ENCODE measurements at regions not wholly inside any gene's neighbourhood (a gene's known extent, or its start where the extent isn't known, plus 50 kb on each side); places are given as distances from the start of the nearest gene placed in this dataset.
A peak's percentile ranks its signal among the peaks of the same experiment; 100 is the strongest.

DNA sequence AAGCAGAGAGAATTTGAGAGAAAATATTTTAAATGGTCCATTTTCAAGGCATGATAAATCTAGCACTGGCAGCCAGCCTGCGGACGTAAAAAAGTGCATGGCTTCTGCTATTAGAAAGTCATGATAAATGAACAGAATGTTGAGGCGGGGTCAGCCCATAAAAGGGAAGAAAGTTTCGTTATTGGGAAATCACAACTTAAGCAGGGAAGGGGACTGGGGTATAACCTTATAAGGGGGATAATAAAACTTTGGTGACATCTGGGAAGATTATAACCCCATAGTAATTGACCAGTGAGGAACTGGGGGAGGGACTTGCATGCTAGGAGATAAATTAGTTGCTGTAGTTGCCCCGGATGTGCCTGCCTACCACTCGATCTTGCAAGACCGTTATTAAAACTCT lies 88.4 kb upstream of the PLSCR4 start:
- no peak overlapping the region for H3K4me2 ChIP-seq (ENCODE audit: low read length)
- no peaks in the 10 kb centered on the region for H3K27me3 ChIP-seq (ENCODE audit: control insufficient read depth, insufficient read depth, low read length)
- peaks cover 3% of the 10 kb centered on the region for H3K4me1 ChIP-seq (ENCODE audit: control insufficient read depth, insufficient read depth, low read length)
- H3K36me3 ChIP-seq (ENCODE audit: insufficient read depth, low read length), result no peaks in the 10 kb centered on the region
- H3K9me3 ChIP-seq (replicated peaks; ENCODE audit: low read length), result no peaks in the 10 kb centered on the region
- H3K9ac ChIP-seq (ENCODE audit: low read depth, low read length), result no peak overlapping the region
- no peak overlapping the region for H3K4me3 ChIP-seq (ENCODE audit: low read length)

- Histone ChIP-seq H3K36me3 (ENCODE audit: insufficient read depth, low read length) (no peaks in the 10 kb centered on the region), H3K9ac (ENCODE audit: low read depth, low read length) (no peak overlapping the region), H3K9me3 (replicated peaks; ENCODE audit: low read length) (no peaks in the 10 kb centered on the region), H3K27me3 (ENCODE audit: control insufficient read depth, insufficient read depth, low read length) (no peaks in the 10 kb centered on the region), H3K4me1 (ENCODE audit: control insufficient read depth, insufficient read depth, low read length) (peaks cover 3% of the 10 kb centered on the region), H3K4me2 (ENCODE audit: low read length) (no peak overlapping the region), H3K4me3 (ENCODE audit: low read length) (no peak overlapping the region)
Measured at GRCh38 chr3:146337991-146338390, 87.1 kb upstream of the PLSCR4 start.

DNA sequence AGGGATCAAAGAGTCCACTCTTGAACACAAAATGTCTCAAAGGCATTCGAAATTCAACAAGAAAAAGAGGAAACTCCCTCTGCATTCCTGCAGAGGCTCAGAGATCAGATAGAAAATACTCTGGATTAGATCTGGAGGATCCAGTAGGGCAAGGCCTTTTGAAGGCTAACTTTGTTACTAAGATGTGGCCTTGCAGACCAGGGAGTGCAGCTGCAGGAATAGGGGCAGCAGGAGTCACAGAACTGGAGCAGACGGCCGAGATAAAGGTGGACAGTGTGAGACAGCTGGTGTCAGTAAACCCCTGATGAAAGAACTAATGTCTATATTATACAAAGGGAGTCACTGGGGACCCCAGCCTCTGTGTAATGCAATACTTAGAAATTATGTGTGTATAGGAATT lies 84.5 kb upstream of the PLSCR4 start:
- H3K4me2 ChIP-seq (ENCODE audit: low read length), result no peak overlapping the region
- no peak overlapping the region for H3K9ac ChIP-seq (ENCODE audit: low read depth, low read length)
- no peaks in the 10 kb centered on the region for H3K9me3 ChIP-seq (replicated peaks; ENCODE audit: low read length)
- no peak overlapping the region for H3K4me3 ChIP-seq (ENCODE audit: low read length)
- H3K36me3 ChIP-seq (ENCODE audit: insufficient read depth, low read length), result no peaks in the 10 kb centered on the region
- no peaks in the 10 kb centered on the region for H3K27me3 ChIP-seq (ENCODE audit: control insufficient read depth, insufficient read depth, low read length)
- no peaks in the 10 kb centered on the region for H3K4me1 ChIP-seq (ENCODE audit: control insufficient read depth, insufficient read depth, low read length)

GRCh38 chr3:146334151-146334550 lies 83.2 kb upstream of the PLSCR4 start:
- Histone ChIP-seq H3K9me3 (replicated peaks; ENCODE audit: low read length) (no peaks in the 10 kb centered on the region), H3K4me3 (ENCODE audit: low read length) (no peak overlapping the region), H3K9ac (ENCODE audit: low read depth, low read length) (no peak overlapping the region), H3K27me3 (ENCODE audit: control insufficient read depth, insufficient read depth, low read length) (no peaks in the 10 kb centered on the region), H3K4me2 (ENCODE audit: low read length) (no peak overlapping the region), H3K4me1 (ENCODE audit: control insufficient read depth, insufficient read depth, low read length) (no peaks in the 10 kb centered on the region), H3K36me3 (ENCODE audit: insufficient read depth, low read length) (no peaks in the 10 kb centered on the region)

DNA sequence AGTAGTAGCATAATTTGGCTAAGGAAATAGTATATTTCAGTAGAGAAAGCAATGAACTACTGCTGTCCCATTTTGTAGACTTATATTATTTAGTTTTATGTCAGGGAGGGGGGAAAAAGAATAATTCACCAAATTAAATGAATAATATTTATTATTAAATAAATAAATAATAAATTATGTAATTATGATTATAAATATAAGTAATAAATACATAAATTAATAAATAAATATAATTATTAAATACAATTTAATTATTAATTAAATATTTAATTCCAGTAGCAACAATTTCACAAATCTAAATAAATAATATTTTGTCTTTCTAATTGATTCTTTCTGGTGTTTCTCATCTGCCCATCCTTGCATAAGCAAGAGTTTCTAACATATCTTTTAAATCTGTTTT lies 81.1 kb upstream of the PLSCR4 start:
- Histone ChIP-seq H3K9me3 (replicated peaks; ENCODE audit: low read length) (no peaks in the 10 kb centered on the region), H3K4me1 (ENCODE audit: control insufficient read depth, insufficient read depth, low read length) (no peaks in the 10 kb centered on the region), H3K4me2 (ENCODE audit: low read length) (no peak overlapping the region), H3K27me3 (ENCODE audit: control insufficient read depth, insufficient read depth, low read length) (no peaks in the 10 kb centered on the region), H3K4me3 (ENCODE audit: low read length) (no peak overlapping the region), H3K9ac (ENCODE audit: low read depth, low read length) (no peak overlapping the region), H3K36me3 (ENCODE audit: insufficient read depth, low read length) (no peaks in the 10 kb centered on the region)

DNA sequence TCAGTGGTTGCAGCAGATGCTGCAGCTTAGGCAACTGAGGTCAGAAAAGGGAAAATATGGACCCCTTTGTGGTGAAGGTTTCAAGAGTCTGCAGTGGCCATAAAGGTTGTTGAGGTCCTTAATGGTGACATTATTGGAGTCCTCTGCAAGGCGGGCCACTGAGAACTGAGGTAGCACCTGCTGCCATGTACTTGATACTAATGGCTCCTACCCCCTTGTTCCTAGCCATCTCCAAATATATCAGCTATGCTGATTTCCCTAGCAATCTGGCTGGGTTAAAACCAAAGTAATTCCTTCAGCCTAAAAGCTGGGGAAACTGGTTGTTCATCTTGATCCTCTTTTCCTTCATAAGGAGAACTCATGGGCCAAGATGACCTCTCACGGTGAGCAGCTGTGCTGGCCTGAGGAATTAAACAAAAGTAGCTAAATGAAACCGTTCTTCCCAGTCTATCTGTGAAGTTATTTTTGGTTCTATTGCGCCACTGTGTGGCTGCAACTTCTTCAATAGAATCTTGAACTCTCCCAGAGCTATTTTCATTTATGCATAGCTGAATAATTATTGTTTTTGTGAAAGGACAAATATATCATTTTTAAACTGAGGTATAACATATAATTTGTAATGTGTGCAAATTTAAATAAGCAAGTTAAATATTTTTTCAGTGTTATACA lies 76.1 kb upstream of the PLSCR4 start:
- no peaks in the 10 kb centered on the region for H3K4me1 ChIP-seq (ENCODE audit: control insufficient read depth, insufficient read depth, low read length)
- H3K9me3 ChIP-seq (replicated peaks; ENCODE audit: low read length), result no peaks in the 10 kb centered on the region
- H3K4me2 ChIP-seq (ENCODE audit: low read length), result no peak overlapping the region
- no peaks in the 10 kb centered on the region for H3K36me3 ChIP-seq (ENCODE audit: insufficient read depth, low read length)
- no peaks in the 10 kb centered on the region for H3K27me3 ChIP-seq (ENCODE audit: control insufficient read depth, insufficient read depth, low read length)
- no peak overlapping the region for H3K4me3 ChIP-seq (ENCODE audit: low read length)
- H3K9ac ChIP-seq (ENCODE audit: low read depth, low read length), result no peak overlapping the region

- no peak overlapping the region for H3K4me2 ChIP-seq (ENCODE audit: low read length)
- H3K27me3 ChIP-seq (ENCODE audit: control insufficient read depth, insufficient read depth, low read length), result no peaks in the 10 kb centered on the region
- H3K4me1 ChIP-seq (ENCODE audit: control insufficient read depth, insufficient read depth, low read length), result no peaks in the 10 kb centered on the region
- no peak overlapping the region for H3K4me3 ChIP-seq (ENCODE audit: low read length)
- H3K9ac ChIP-seq (ENCODE audit: low read depth, low read length), result no peak overlapping the region
- no peaks in the 10 kb centered on the region for H3K9me3 ChIP-seq (replicated peaks; ENCODE audit: low read length)
- H3K36me3 ChIP-seq (ENCODE audit: insufficient read depth, low read length), result no peaks in the 10 kb centered on the region
Measured at GRCh38 chr3:146325170-146325569, 74.3 kb upstream of the PLSCR4 start.

DNA sequence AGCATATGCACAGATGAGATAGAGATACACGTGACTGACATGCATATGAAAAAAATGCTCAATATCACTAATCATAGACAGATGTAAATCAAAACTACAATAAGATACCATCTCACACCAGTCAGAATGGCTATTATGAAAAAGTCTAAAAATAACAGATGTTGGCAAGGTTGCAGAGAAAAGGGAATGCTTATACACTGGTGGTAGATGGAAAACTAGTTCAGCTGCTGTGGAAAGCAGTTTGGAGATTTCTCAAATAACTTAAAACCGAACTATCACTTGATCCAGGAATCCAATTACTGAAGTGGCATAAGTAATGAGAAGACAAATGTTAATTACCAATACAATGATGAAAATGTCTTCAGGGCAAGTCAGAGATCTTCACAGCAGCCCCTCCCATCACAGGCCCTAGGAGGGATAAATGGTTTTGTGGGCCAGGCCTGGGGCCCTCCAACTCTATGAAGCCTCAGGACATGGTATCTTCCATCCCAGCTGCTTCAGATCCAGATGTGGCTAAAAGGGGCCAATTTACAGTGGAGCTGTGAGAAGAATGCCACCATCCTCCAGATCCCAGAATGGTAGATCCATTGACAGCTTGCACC lies 71.4 kb upstream of the PLSCR4 start:
- Histone ChIP-seq H3K4me1 (ENCODE audit: control insufficient read depth, insufficient read depth, low read length) (no peaks in the 10 kb centered on the region), H3K4me3 (ENCODE audit: low read length) (no peak overlapping the region), H3K9me3 (replicated peaks; ENCODE audit: low read length) (no peaks in the 10 kb centered on the region), H3K9ac (ENCODE audit: low read depth, low read length) (no peak overlapping the region), H3K27me3 (ENCODE audit: control insufficient read depth, insufficient read depth, low read length) (no peaks in the 10 kb centered on the region), H3K36me3 (ENCODE audit: insufficient read depth, low read length) (no peaks in the 10 kb centered on the region), H3K4me2 (ENCODE audit: low read length) (no peak overlapping the region)

GRCh38 chr3:146314871-146315270 lies 64.0 kb upstream of the PLSCR4 start:
- H3K36me3 ChIP-seq (ENCODE audit: insufficient read depth, low read length), result no peaks in the 10 kb centered on the region
- peaks cover 26% of the 10 kb centered on the region for H3K4me1 ChIP-seq (ENCODE audit: control insufficient read depth, insufficient read depth, low read length)
- no peak overlapping the region for H3K4me3 ChIP-seq (ENCODE audit: low read length)
- peak overlapping the region; percentile 50 for H3K4me2 ChIP-seq (ENCODE audit: low read length)
- no peaks in the 10 kb centered on the region for H3K27me3 ChIP-seq (ENCODE audit: control insufficient read depth, insufficient read depth, low read length)
- no peaks in the 10 kb centered on the region for H3K9me3 ChIP-seq (replicated peaks; ENCODE audit: low read length)
- peak overlapping the region; percentile 6 for H3K9ac ChIP-seq (ENCODE audit: low read depth, low read length)

DNA sequence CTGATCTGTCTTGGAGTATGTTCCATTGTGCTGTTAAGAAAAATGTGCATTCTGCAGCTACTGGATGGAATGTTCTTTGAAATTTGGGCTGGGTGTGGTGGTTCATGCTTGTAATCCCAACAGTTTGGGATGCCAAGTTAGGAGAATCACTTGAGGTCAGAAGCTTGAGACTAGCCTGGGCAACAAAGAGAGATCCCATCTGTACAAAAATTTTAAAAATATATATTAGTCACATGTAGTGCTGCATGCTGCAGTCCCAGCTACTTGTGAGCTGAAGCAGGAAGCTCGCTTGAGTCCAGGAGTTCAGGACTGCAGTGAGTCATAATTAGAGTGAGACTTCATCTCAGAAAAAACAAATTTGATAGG lies 62.8 kb upstream of the PLSCR4 start:
- peak overlapping the region; percentile 23 for H3K9ac ChIP-seq (ENCODE audit: low read depth, low read length)
- peaks cover 32% of the 10 kb centered on the region for H3K4me1 ChIP-seq (ENCODE audit: control insufficient read depth, insufficient read depth, low read length)
- H3K4me2 ChIP-seq (ENCODE audit: low read length), result peak overlapping the region; percentile 50
- no peak overlapping the region for H3K4me3 ChIP-seq (ENCODE audit: low read length)
- H3K36me3 ChIP-seq (ENCODE audit: insufficient read depth, low read length), result no peaks in the 10 kb centered on the region
- no peaks in the 10 kb centered on the region for H3K27me3 ChIP-seq (ENCODE audit: control insufficient read depth, insufficient read depth, low read length)
- H3K9me3 ChIP-seq (replicated peaks; ENCODE audit: low read length), result no peaks in the 10 kb centered on the region

- Histone ChIP-seq H3K4me1 (ENCODE audit: control insufficient read depth, insufficient read depth, low read length) (peaks cover 37% of the 10 kb centered on the region), H3K27me3 (ENCODE audit: control insufficient read depth, insufficient read depth, low read length) (no peaks in the 10 kb centered on the region), H3K9ac (ENCODE audit: low read depth, low read length) (peak overlapping the region; percentile 23), H3K4me2 (ENCODE audit: low read length) (peak overlapping the region; percentile 50), H3K9me3 (replicated peaks; ENCODE audit: low read length) (no peaks in the 10 kb centered on the region), H3K36me3 (ENCODE audit: insufficient read depth, low read length) (no peaks in the 10 kb centered on the region), H3K4me3 (ENCODE audit: low read length) (no peak overlapping the region)
Measured at GRCh38 chr3:146313031-146313745, 62.3 kb upstream of the PLSCR4 start.

GRCh38 chr3:146308682-146309081 lies 57.8 kb upstream of the PLSCR4 start:
- Histone ChIP-seq H3K4me1 (ENCODE audit: control insufficient read depth, insufficient read depth, low read length) (peaks cover 27% of the 10 kb centered on the region), H3K9me3 (replicated peaks; ENCODE audit: low read length) (no peaks in the 10 kb centered on the region), H3K9ac (ENCODE audit: low read depth, low read length) (peak overlapping the region; percentile 63), H3K4me2 (ENCODE audit: low read length) (peak overlapping the region; percentile 70), H3K36me3 (ENCODE audit: insufficient read depth, low read length) (no peaks in the 10 kb centered on the region), H3K27me3 (ENCODE audit: control insufficient read depth, insufficient read depth, low read length) (no peaks in the 10 kb centered on the region), H3K4me3 (ENCODE audit: low read length) (peak overlapping the region; percentile 18)
